ENCODE measurements at regions not wholly inside any gene's neighbourhood (a gene's known extent, or its start where the extent isn't known, plus 50 kb on each side); places are given as distances from the start of the nearest gene placed in this dataset.

DNA sequence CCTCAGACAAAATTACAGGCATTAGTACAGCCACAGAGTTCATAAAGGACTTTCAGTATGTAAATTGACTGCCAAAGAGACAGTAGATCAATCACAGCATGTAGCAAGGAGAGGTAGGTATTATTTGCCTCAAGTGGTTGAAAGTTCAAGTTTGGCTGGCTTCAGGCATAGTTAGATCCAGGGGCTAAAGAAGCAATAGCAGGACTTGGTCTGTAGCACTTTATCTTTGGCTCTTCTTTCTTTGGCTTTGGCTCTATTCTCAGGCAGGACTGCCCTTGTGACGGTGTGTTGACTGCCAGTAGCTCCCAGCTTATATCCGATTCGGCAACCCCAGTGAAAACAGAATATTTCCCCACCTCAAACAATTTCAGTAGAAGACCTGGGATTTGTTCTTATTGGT lies 346.0 kb upstream of the TBX3 start:
- WGBS (ENCODE audit: missing lambda C conversion rate), result 86% methylated on average over 3 of the region's 3 CpGs
- CTCF ChIA-PET, result no interaction called here

DNA sequence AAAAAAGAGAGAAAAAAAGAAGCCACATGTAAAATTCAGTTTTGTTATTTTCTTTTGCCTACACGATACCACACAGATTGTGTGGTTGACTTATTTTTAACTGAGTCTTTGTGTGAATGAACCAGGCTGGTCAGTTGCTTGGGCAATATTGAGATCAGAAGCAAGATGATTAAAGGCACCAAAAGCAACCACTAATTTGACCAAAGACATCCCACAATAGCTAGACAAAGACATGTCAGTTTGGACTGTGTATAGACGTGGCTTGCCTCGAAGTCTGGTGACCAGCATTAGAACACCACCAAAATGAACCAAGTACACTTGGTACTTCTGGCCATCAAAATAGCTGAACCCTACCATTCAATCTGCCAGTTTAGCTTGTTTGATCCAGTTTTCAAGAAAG lies 340.6 kb upstream of the TBX3 start:
- H3K27ac ChIP-seq, result no peak overlapping the region
- TF ChIP-seq CEBPB (IDR thresholded peaks at IDR 0.05), result no peak
- TF ChIP-seq, protein P1, sequence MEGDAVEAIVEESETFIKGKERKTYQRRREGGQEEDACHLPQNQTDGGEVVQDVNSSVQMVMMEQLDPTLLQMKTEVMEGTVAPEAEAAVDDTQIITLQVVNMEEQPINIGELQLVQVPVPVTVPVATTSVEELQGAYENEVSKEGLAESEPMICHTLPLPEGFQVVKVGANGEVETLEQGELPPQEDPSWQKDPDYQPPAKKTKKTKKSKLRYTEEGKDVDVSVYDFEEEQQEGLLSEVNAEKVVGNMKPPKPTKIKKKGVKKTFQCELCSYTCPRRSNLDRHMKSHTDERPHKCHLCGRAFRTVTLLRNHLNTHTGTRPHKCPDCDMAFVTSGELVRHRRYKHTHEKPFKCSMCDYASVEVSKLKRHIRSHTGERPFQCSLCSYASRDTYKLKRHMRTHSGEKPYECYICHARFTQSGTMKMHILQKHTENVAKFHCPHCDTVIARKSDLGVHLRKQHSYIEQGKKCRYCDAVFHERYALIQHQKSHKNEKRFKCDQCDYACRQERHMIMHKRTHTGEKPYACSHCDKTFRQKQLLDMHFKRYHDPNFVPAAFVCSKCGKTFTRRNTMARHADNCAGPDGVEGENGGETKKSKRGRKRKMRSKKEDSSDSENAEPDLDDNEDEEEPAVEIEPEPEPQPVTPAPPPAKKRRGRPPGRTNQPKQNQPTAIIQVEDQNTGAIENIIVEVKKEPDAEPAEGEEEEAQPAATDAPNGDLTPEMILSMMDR (IDR thresholded peaks at IDR 0.05), result no peak
- TF ChIP-seq GATA3 (IDR thresholded peaks at IDR 0.05; ENCODE audit: borderline replicate concordance), result no peak
- no peak for TF ChIP-seq SREBF2 (IDR thresholded peaks at IDR 0.05)
- no peak for TF ChIP-seq E2F6 (IDR thresholded peaks at IDR 0.05; ENCODE audit: borderline replicate concordance, low read depth)
- TF ChIP-seq, protein P2, sequence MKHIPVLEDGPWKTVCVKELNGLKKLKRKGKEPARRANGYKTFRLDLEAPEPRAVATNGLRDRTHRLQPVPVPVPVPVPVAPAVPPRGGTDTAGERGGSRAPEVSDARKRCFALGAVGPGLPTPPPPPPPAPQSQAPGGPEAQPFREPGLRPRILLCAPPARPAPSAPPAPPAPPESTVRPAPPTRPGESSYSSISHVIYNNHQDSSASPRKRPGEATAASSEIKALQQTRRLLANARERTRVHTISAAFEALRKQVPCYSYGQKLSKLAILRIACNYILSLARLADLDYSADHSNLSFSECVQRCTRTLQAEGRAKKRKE (CRISPR knock-in tag; IDR thresholded peaks at IDR 0.05; ENCODE audit: low read depth), result no peak
- TF ChIP-seq MYC (IDR thresholded peaks at IDR 0.05; ENCODE audit: borderline replicate concordance, low read length), result no peak
- no peak for TF ChIP-seq HOXB13 (CRISPR knock-in tag; IDR thresholded peaks at IDR 0.05; ENCODE audit: low read depth)
- TF ChIP-seq PHF8 (IDR thresholded peaks at IDR 0.05; ENCODE audit: borderline replicate concordance, low read depth), result no peak
- no peak for TF ChIP-seq RARB (CRISPR knock-in tag; IDR thresholded peaks at IDR 0.05)
- TF ChIP-seq, protein P3, sequence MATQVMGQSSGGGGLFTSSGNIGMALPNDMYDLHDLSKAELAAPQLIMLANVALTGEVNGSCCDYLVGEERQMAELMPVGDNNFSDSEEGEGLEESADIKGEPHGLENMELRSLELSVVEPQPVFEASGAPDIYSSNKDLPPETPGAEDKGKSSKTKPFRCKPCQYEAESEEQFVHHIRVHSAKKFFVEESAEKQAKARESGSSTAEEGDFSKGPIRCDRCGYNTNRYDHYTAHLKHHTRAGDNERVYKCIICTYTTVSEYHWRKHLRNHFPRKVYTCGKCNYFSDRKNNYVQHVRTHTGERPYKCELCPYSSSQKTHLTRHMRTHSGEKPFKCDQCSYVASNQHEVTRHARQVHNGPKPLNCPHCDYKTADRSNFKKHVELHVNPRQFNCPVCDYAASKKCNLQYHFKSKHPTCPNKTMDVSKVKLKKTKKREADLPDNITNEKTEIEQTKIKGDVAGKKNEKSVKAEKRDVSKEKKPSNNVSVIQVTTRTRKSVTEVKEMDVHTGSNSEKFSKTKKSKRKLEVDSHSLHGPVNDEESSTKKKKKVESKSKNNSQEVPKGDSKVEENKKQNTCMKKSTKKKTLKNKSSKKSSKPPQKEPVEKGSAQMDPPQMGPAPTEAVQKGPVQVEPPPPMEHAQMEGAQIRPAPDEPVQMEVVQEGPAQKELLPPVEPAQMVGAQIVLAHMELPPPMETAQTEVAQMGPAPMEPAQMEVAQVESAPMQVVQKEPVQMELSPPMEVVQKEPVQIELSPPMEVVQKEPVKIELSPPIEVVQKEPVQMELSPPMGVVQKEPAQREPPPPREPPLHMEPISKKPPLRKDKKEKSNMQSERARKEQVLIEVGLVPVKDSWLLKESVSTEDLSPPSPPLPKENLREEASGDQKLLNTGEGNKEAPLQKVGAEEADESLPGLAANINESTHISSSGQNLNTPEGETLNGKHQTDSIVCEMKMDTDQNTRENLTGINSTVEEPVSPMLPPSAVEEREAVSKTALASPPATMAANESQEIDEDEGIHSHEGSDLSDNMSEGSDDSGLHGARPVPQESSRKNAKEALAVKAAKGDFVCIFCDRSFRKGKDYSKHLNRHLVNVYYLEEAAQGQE (IDR thresholded peaks at IDR 0.05), result no peak
- no peak for TF ChIP-seq CBX8 (IDR thresholded peaks at IDR 0.05)
- no peak for TF ChIP-seq POLR2AphosphoS2 (conservative IDR thresholded peaks at IDR 0.05; ENCODE audit: low read length)
- TF ChIP-seq NR3C1 (IDR thresholded peaks at IDR 0.05), result no peak
- no peak for TF ChIP-seq RFX5 (IDR thresholded peaks at IDR 0.05)
- no peak overlapping the region for H3K4me2 ChIP-seq
- no peak for DNase-seq (ENCODE audit: low read depth in 1 of 2, low spot score in 1 of 2)
- no peak overlapping the region for H3K4me3 ChIP-seq
- ATAC-seq, result no peak
- H3K9me3 ChIP-seq, result peaks cover 10% of the 10 kb centered on the region
- H3K4me1 ChIP-seq, result no peaks in the 10 kb centered on the region
- CTCF ChIA-PET, result interaction anchor here (0.7 kb wide), 1 partner anchor 26 kb away, joined by 3 read pairs; no protein-coding TSS in a partner anchor
- WGBS (ENCODE audit: missing lambda C conversion rate), result 55% methylated on average over 3 of the region's 3 CpGs
- POLR2A ChIA-PET, result no interaction called here
- no peak for FAIRE-seq

More for the DNA sequence above, 346.0 kb upstream of the TBX3 start:
- DNase-seq (ENCODE audit: low read depth in 1 of 2, low spot score in 1 of 2), result no peak
- FAIRE-seq, result no peak
- Histone ChIP-seq H3K9me3 (no peaks in the 10 kb centered on the region), H3K27ac (no peak overlapping the region), H3K4me2 (no peak overlapping the region), H3K4me3 (no peak overlapping the region), H3K4me1 (no peaks in the 10 kb centered on the region)
- ATAC-seq, result no peak
- POLR2A ChIA-PET, result interaction anchor here (0.8 kb wide), 1 partner anchor 346 kb away, joined by 3 read pairs; the partner anchor contains the start of gene TBX3
- TF ChIP-seq, protein P4, sequence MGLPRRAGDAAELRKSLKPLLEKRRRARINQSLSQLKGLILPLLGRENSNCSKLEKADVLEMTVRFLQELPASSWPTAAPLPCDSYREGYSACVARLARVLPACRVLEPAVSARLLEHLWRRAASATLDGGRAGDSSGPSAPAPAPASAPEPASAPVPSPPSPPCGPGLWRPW (IDR thresholded peaks at IDR 0.05), result no peak
- TF ChIP-seq GATA3 (IDR thresholded peaks at IDR 0.05; ENCODE audit: borderline replicate concordance) (no peak), ZC3H11A (IDR thresholded peaks at IDR 0.05) (no peak), E2F6 (IDR thresholded peaks at IDR 0.05; ENCODE audit: borderline replicate concordance, low read depth) (no peak), ZNF302 (CRISPR knock-in tag; IDR thresholded peaks at IDR 0.05) (no peak), HEYL (CRISPR knock-in tag; IDR thresholded peaks at IDR 0.05) (no peak), CEBPB (IDR thresholded peaks at IDR 0.05) (no peak), JUNB (IDR thresholded peaks at IDR 0.05) (no peak), MAZ (IDR thresholded peaks at IDR 0.05; ENCODE audit: borderline replicate concordance, low read depth, low read length) (no peak), NR3C1 (IDR thresholded peaks at IDR 0.05) (no peak), EHMT2 (IDR thresholded peaks at IDR 0.05; ENCODE audit: low read depth) (no peak), MAX (IDR thresholded peaks at IDR 0.05) (no peak)

Measured in A549 (cell line).